Right lobe of liver (tissue), 6 donors: ENCODE measurements at regions not wholly inside any gene's neighbourhood (a gene's known extent, or its start where the extent isn't known, plus 50 kb on each side); places are given as distances from the start of the nearest gene placed in this dataset.

Experiments
- ATAC-seq, 4 donors: fragments of 200-7000 bp; cut with Tn5 transposase; one replicate each; pipeline ENCODE4 v1.9.1; 2020; ENCODE audit warnings: mild to moderate bottlenecking in 4 of 4, moderate library complexity in 4 of 4
- DNase-seq, 3 donors: peaks; one replicate each; pipeline ENCODE4 v3.0.0-alpha.2; 2020
- H3K27ac ChIP-seq, 3 donors: fragments of 200-600 bp; one replicate each; pipeline ENCODE4 v1.8.0; 2022
- H3K27me3 ChIP-seq, 2 donors: fragments of 200-600 bp; one replicate each; pipeline ENCODE4 v1.8.0; 2022
- H3K36me3 ChIP-seq, 4 donors: fragments of 200-600 bp; sonication (generic) in 1 of 4; one replicate each; pipeline versions ENCODE4 v1.5.1 to v1.8.0; 2017 to 2022; ENCODE audit warnings: control low read depth in 1 of 4
- H3K4me1 ChIP-seq, 4 donors: fragments of 200-600 bp; sonication (generic) in 1 of 4; one replicate each; pipeline versions ENCODE4 v1.5.1 to v1.8.0; 2017 to 2022; ENCODE audit warnings: control low read depth in 1 of 4
- H3K4me3 ChIP-seq, 3 donors: fragments of 200-600 bp; one replicate each; pipeline ENCODE4 v1.8.0; 2022
- H3K9me3 ChIP-seq, 4 donors: fragments of 200-600 bp; sonication (generic) in 1 of 4; one replicate each; pipeline versions ENCODE4 v1.5.1 to v1.8.0; 2017 to 2022; ENCODE audit warnings: control low read depth in 1 of 4
- POLR2A ChIP-seq: fragments of 450-650 bp; IDR thresholded peaks from one replicate; pipeline ENCODE4 v1.6.1; 2017; ENCODE audit warnings: antibody characterized with exemption, mild to moderate bottlenecking
- WGBS: methylation state at CpG from one replicate; pipeline ENCODE4 v1.1.6; 2018; ENCODE audit warnings: low coverage, low lambda C conversion rate; ENCODE audit not compliant: insufficient coverage; ENCODE audit errors: missing lambda C conversion rate; 5-methylcytosine and 5-hydroxymethylcytosine counted together
- intact Hi-C, 2 donors: fragments of 100-400 bp; cut with DNase I; formaldehyde crosslinking; loops; one replicate each; pipeline versions ENCODE4 v1.11.2 to v1.14.1; 2022
- TF ChIP-seq, protein P1 (sequence below), 4 donors: fragments of 200-600 bp in 3 of 4; fragments of 450-650 bp in 1 of 4; IDR thresholded peaks; one replicate each; pipeline versions ENCODE4 v1.5.1 to v1.8.0; 2016 to 2022; ENCODE audit warnings: antibody characterized with exemption in 4 of 4, mild to moderate bottlenecking in 2 of 4
- donor health status: DM: no; HTN: yes; CAD: no.
- donor health status: DM: no; HTN: no; CAD: no.
- donor health status: DM: no; HTN: no; CAD: no.
- donor health status: DM: no; HTN: yes; CAD: no.
- donor health status: DM: no; HTN: yes; CAD: no.

DNA sequence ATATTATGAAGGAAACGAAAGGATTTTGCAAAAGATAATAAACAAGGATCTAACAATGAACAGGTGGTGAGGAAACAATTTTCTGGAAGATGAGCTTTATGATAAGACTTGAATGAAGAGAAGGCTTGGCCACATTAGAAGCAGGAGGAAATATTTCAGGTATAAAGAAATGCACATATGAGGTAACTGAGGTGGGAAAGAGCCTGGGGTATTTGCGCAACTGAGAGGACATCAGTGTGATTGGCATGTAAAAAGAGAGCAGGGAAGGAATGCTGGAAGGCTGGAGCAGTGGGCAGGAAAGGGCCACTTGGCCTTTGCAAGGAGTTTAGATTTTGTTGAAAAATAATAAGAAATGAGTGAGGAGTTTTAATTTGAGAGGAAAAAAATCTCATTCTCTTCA is 414.4 kb upstream of the TMCO5A start:
- ATAC-seq (no peak), DNase-seq (no peak)
- intact Hi-C loops, result no loop called here
- Histone ChIP-seq H3K9me3 (no peaks in the 10 kb centered on the region), H3K36me3 (no peaks in the 10 kb centered on the region), H3K4me1 (no peaks in the 10 kb centered on the region), H3K4me3 (no peak overlapping the region), H3K27me3 (no peaks in the 10 kb centered on the region), H3K27ac (no peak overlapping the region)
- WGBS, result 71% methylated on average over 2 of the region's 2 CpGs
- TF ChIP-seq, protein P1, sequence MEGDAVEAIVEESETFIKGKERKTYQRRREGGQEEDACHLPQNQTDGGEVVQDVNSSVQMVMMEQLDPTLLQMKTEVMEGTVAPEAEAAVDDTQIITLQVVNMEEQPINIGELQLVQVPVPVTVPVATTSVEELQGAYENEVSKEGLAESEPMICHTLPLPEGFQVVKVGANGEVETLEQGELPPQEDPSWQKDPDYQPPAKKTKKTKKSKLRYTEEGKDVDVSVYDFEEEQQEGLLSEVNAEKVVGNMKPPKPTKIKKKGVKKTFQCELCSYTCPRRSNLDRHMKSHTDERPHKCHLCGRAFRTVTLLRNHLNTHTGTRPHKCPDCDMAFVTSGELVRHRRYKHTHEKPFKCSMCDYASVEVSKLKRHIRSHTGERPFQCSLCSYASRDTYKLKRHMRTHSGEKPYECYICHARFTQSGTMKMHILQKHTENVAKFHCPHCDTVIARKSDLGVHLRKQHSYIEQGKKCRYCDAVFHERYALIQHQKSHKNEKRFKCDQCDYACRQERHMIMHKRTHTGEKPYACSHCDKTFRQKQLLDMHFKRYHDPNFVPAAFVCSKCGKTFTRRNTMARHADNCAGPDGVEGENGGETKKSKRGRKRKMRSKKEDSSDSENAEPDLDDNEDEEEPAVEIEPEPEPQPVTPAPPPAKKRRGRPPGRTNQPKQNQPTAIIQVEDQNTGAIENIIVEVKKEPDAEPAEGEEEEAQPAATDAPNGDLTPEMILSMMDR (IDR thresholded peaks at IDR 0.05), result no peak
- no peak for TF ChIP-seq POLR2A

DNA sequence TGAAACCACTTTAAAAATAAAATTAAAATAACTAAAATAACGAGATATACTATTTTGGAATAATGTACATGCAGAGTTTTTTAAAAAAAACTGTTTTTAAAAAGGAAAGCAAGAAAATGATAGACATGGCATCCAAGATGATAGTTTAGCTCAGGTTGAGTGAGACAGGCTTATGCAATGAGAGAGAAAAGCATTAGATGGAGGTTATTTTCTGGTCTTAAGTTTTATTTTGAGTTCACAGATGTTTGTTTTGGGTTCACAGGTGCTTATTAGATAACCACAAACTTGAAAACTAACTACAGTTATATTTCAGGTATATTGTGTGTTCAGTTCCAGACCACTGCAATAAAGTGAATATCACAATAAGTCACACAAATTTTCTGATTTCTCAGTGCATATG is 413.6 kb upstream of the TMCO5A start:
- H3K27ac ChIP-seq, result no peak overlapping the region
- no peaks in the 10 kb centered on the region for H3K4me1 ChIP-seq
- H3K27me3 ChIP-seq, result no peaks in the 10 kb centered on the region
- ATAC-seq, result no peak
- H3K36me3 ChIP-seq, result no peaks in the 10 kb centered on the region
- 32% methylated on average over 1 of the region's 1 CpG for WGBS
- TF ChIP-seq POLR2A, result no peak
- TF ChIP-seq, protein P1 (IDR thresholded peaks at IDR 0.05), result no peak
- no peaks in the 10 kb centered on the region for H3K9me3 ChIP-seq
- intact Hi-C loops, result no loop called here
- H3K4me3 ChIP-seq, result no peak overlapping the region
- DNase-seq, result no peak

DNA sequence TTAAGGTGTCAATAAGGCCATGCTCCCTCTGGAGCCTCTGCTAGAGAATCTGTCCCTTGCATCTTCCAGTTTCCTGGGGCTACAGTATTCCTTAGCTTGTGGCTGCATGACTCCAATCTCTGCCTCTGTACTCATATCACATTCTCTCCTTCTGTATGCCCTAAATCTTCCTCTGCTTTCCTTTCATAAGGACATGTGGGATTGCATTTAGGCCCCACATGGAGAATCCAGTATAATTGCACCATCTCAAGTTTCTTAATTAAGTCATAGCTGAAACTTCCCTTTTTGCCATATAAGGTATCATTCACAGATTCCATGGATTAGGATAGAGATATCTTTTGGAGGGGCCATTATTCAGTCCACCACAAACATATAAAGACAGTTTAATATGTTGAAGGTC is 409.8 kb upstream of the TMCO5A start:
- Histone ChIP-seq H3K4me1 (no peaks in the 10 kb centered on the region), H3K4me3 (no peak overlapping the region), H3K9me3 (no peaks in the 10 kb centered on the region), H3K27me3 (no peaks in the 10 kb centered on the region), H3K27ac (no peak overlapping the region), H3K36me3 (no peaks in the 10 kb centered on the region)
- TF ChIP-seq, protein P1 (IDR thresholded peaks at IDR 0.05), result no peak
- TF ChIP-seq POLR2A, result no peak
- ATAC-seq (no peak), DNase-seq (no peak)
- intact Hi-C loops, result no loop called here

DNA sequence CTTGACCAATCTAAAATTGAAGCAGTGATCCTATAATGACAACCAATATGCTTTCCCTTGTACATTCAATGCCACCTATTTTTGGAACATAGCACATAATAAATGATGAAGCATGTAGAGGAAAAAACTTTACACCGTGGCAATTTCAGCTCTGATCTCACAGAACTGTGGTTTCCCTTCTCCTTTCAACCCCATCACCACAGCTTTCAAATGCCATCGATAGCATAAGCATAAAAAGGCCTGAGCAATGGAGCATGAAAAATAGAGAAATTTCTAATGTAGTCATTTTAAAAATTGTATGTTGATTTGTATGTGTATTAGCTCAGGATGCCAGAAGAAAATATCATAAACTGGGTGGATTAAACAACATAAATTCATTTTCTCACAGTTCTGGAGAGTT is 406.0 kb upstream of the TMCO5A start:
- WGBS, result 61% methylated on average over 2 of the region's 2 CpGs
- H3K27ac ChIP-seq, result no peak overlapping the region
- no peaks in the 10 kb centered on the region for H3K4me1 ChIP-seq
- DNase-seq, result no peak
- intact Hi-C loops, result no loop called here
- no peaks in the 10 kb centered on the region for H3K27me3 ChIP-seq
- no peak overlapping the region for H3K4me3 ChIP-seq
- ATAC-seq, result no peak
- no peaks in the 10 kb centered on the region for H3K9me3 ChIP-seq
- H3K36me3 ChIP-seq, result no peaks in the 10 kb centered on the region
- TF ChIP-seq POLR2A, result no peak
- TF ChIP-seq, protein P1 (IDR thresholded peaks at IDR 0.05), result no peak

DNA sequence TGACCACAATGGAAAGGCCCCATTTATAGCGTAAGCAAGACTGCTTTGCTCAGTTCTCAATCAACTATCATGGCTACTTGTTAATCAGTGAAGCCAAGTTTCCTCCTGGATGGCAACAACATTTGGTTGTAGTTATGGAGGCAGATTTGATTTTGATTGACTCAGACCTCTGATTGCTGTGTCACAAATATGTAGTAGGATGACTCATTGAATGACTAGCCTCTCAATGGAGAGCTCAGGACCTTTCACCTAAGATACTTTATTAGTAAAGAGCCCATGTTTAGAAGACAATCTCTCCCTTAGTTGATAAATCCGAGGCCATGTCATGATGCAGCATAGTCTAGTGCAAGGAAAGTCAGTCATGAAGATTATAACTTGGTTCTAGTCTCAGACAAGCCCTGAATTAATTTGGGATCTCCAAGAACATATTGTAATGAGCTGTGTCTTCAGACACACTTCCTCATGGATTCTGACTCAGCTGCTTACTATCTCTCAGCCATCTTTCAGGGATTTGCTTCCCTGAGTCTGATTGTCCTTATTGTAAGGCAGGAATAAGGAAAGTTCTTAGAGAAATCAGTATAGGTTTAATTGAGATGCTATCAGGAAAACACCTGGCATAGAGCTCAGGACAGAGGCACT is 397.4 kb upstream of the TMCO5A start:
- no peak overlapping the region for H3K4me3 ChIP-seq
- no peaks in the 10 kb centered on the region for H3K4me1 ChIP-seq
- ATAC-seq (no peak), DNase-seq (no peak)
- H3K36me3 ChIP-seq, result no peaks in the 10 kb centered on the region
- H3K27ac ChIP-seq, result no peak overlapping the region
- intact Hi-C loops, result no loop called here
- H3K27me3 ChIP-seq, result no peaks in the 10 kb centered on the region
- H3K9me3 ChIP-seq, result no peaks in the 10 kb centered on the region
- no peak for TF ChIP-seq POLR2A
- TF ChIP-seq, protein P1 (IDR thresholded peaks at IDR 0.05), result no peak
- WGBS, result 28% methylated on average over 2 of the region's 2 CpGs
